Upper lobe of left lung (tissue), 6 donors: ENCODE measurements at regions not wholly inside any gene's neighbourhood (a gene's known extent, or its start where the extent isn't known, plus 50 kb on each side); places are given as distances from the start of the nearest gene placed in this dataset.

Experiments used
- ATAC-seq, 2 donors: fragments of 200-7000 bp; cut with Tn5 transposase; one replicate each; pipeline ENCODE4 v1.9.1; 2022; ENCODE audit warnings: mild to moderate bottlenecking in 2 of 2, moderate library complexity in 2 of 2; ENCODE audit not compliant: low FRiP score in 2 of 2
- DNase-seq, 2 donors: peaks; one replicate each; pipeline ENCODE4 v3.0.0-alpha.2; 2019 to 2020
- H3K27ac ChIP-seq, 4 donors: fragments of 200-600 bp; sonication (generic); one replicate each; pipeline ENCODE4 v1.5.1; 2016 to 2019
- H3K27me3 ChIP-seq, 4 donors: fragments of 200-600 bp; sonication (generic); one replicate each; pipeline ENCODE4 v1.5.1; 2017 to 2019
- H3K36me3 ChIP-seq, 4 donors: fragments of 200-600 bp; sonication (generic); one replicate each; pipeline ENCODE4 v1.5.1; 2016 to 2019
- H3K4me1 ChIP-seq, 4 donors: fragments of 200-600 bp; sonication (generic); one replicate each; pipeline ENCODE4 v1.5.1; 2018 to 2019
- H3K4me3 ChIP-seq, 4 donors: fragments of 200-600 bp; sonication (generic); one replicate each; pipeline ENCODE4 v1.5.1; 2017 to 2019; ENCODE audit warnings: mild to moderate bottlenecking in 2 of 4, moderate library complexity in 1 of 4
- H3K9me3 ChIP-seq, 4 donors: fragments of 200-600 bp; sonication (generic); one replicate each; pipeline ENCODE4 v1.5.1; 2018 to 2019
- CTCF ChIP-seq, 6 experiments: fragments of 450-650 bp in 4 of 6; fragments of 200-600 bp in 2 of 6; sonication (generic) in 2 of 6; IDR thresholded peaks; one replicate each; pipeline ENCODE4 v1.5.1; 2016 to 2019; ENCODE audit warnings: antibody characterized with exemption in 6 of 6
- EP300 ChIP-seq, 4 donors: sonication (generic); formaldehyde crosslinking; IDR thresholded peaks; one replicate each; pipeline ENCODE4 v1.5.1; 2017; ENCODE audit warnings: antibody characterized with exemption in 4 of 4, control low read depth in 2 of 4
- POLR2A ChIP-seq, 4 donors: fragments of 450-650 bp; IDR thresholded peaks; one replicate each; pipeline ENCODE4 v1.5.1; 2016 to 2017; ENCODE audit warnings: antibody characterized with exemption in 4 of 4, mild to moderate bottlenecking in 2 of 4
- POLR2AphosphoS5 ChIP-seq, 2 donors: sonication (generic); formaldehyde crosslinking; IDR thresholded peaks; one replicate each; pipeline ENCODE4 v1.5.1; 2017; ENCODE audit warnings: antibody characterized with exemption in 2 of 2
- WGBS, 2 donors: methylation state at CpG; one replicate each; pipeline ENCODE4 v1.1.5; 2017 to 2018; 5-methylcytosine and 5-hydroxymethylcytosine counted together
- donor health status: DM: no; HTN: no; CAD: no; lungs with moderate emphysema.
- donor health status: DM: no; HTN: yes; CAD: no; lungs with severe emphysema.

- DNase-seq (no peak), ATAC-seq (no peak)
- Histone ChIP-seq H3K27me3 (peaks cover 0 to 13% (median 3%) of the 10 kb centered on the region in 4 donors), H3K9me3 (no peaks in the 10 kb centered on the region), H3K27ac (no peak overlapping the region), H3K4me3 (no peak overlapping the region), H3K4me1 (peaks cover 7 to 13% (median 11%) of the 10 kb centered on the region in 4 donors), H3K36me3 (no peaks in the 10 kb centered on the region)
- WGBS, 2 donors = 83 to 91% methylated on average over 8 of the region's 8 CpGs
- TF ChIP-seq CTCF (IDR thresholded peaks at IDR 0.05) = no peak
These were observed 125.7 kb downstream of the MRM1 start for GRCh38 chr17:36727052-36727451.

GRCh38 chr17:36727577-36727976, 126.2 kb downstream of the MRM1 start:
- ATAC-seq (no peak), DNase-seq (no peak)
- H3K9me3 ChIP-seq = no peaks in the 10 kb centered on the region
- H3K36me3 ChIP-seq = no peaks in the 10 kb centered on the region
- TF ChIP-seq CTCF (IDR thresholded peaks at IDR 0.05) (no peak), POLR2A (IDR thresholded peaks at IDR 0.05) (no peak), EP300 (IDR thresholded peaks at IDR 0.05) (no peak), POLR2AphosphoS5 (IDR thresholded peaks at IDR 0.05) (no peak)
- H3K27ac ChIP-seq = no peak overlapping the region
- H3K4me3 ChIP-seq = no peak overlapping the region
- peaks cover 2 to 8% (median 6%) of the 10 kb centered on the region in 4 donors for H3K4me1 ChIP-seq
- H3K27me3 ChIP-seq = peaks cover 0 to 9% (median 3%) of the 10 kb centered on the region in 4 donors
- WGBS, 2 donors = 32 to 57% methylated on average over 4 of the region's 4 CpGs

GRCh38 chr17:36728030-36728991, 126.9 kb downstream of the MRM1 start:
- TF ChIP-seq CTCF (IDR thresholded peaks at IDR 0.05) (no peak), POLR2A (IDR thresholded peaks at IDR 0.05) (no peak), POLR2AphosphoS5 (IDR thresholded peaks at IDR 0.05) (no peak), EP300 (IDR thresholded peaks at IDR 0.05) (no peak)
- ATAC-seq = no peak
- Histone ChIP-seq H3K27ac (no peak overlapping the region), H3K4me3 (no peak overlapping the region), H3K27me3 (peaks cover 0 to 9% (median 3%) of the 10 kb centered on the region in 4 donors), H3K36me3 (no peaks in the 10 kb centered on the region), H3K4me1 (peaks cover 0 to 5% (median 2%) of the 10 kb centered on the region in 4 donors), H3K9me3 (no peaks in the 10 kb centered on the region)
- DNase-seq = peak in 1 of 2 donors; percentile 52
- 20 to 21% methylated on average over 30 of the region's 30 CpGs for WGBS, 2 donors

- ATAC-seq (no peak), DNase-seq (no peak)
- no peak for TF ChIP-seq CTCF (IDR thresholded peaks at IDR 0.05)
- no peak for TF ChIP-seq POLR2A (IDR thresholded peaks at IDR 0.05)
- TF ChIP-seq EP300 (IDR thresholded peaks at IDR 0.05) = no peak
- no peak for TF ChIP-seq POLR2AphosphoS5 (IDR thresholded peaks at IDR 0.05)
- H3K27ac ChIP-seq = no peak overlapping the region
- WGBS, 2 donors = 53 to 64% methylated on average over 9 of the region's 9 CpGs
- H3K4me3 ChIP-seq = no peak overlapping the region
- peaks cover 0 to 5% (median 2%) of the 10 kb centered on the region in 4 donors for H3K4me1 ChIP-seq
- no peaks in the 10 kb centered on the region for H3K36me3 ChIP-seq
- no peaks in the 10 kb centered on the region for H3K9me3 ChIP-seq
- peaks cover 0 to 9% (median 3%) of the 10 kb centered on the region in 4 donors for H3K27me3 ChIP-seq
These were observed 128.9 kb downstream of the MRM1 start for GRCh38 chr17:36730095-36730808.
